ENCODE measurements at regions not wholly inside any gene's neighbourhood (a gene's known extent, or its start where the extent isn't known, plus 50 kb on each side); places are given as distances from the start of the nearest gene placed in this dataset.
"Not testable (repeated sequence)": the region's sequence is repeated elsewhere in the genome, so short reads cannot be mapped to it uniquely, and the experiment has no call there.

GRCh38 chr9:86515221-86515620, 161.0 kb upstream of the TUT7 start:
- DNase-seq = no peak

GRCh38 chr9:86513429-86513828, 159.2 kb upstream of the TUT7 start:
- no peak for DNase-seq

- no peak for DNase-seq
Observed at GRCh38 chr9:86512929-86513328, 158.7 kb upstream of the TUT7 start.

- no peak for DNase-seq
Observed at GRCh38 chr9:86511614-86512360, 157.6 kb upstream of the TUT7 start.

GRCh38 chr9:86508208-86508903, 154.1 kb upstream of the TUT7 start:
- no peak for DNase-seq

- no peak for DNase-seq
Observed at GRCh38 chr9:86507212-86507630, 153.0 kb upstream of the TUT7 start.

GRCh38 chr9:86503942-86504341, 149.7 kb upstream of the TUT7 start:
- DNase-seq = no peak

GRCh38 chr9:86503314-86503713, 149.1 kb upstream of the TUT7 start:
- no peak for DNase-seq

- no peak for DNase-seq
Observed at GRCh38 chr9:86500667-86501435, 146.6 kb upstream of the TUT7 start.

GRCh38 chr9:86500031-86500430, 145.8 kb upstream of the TUT7 start:
- no peak for DNase-seq

- no peak for DNase-seq
Observed at GRCh38 chr9:86494644-86495111, 140.5 kb upstream of the TUT7 start.

GRCh38 chr9:86491468-86492266, 137.5 kb upstream of the TUT7 start:
- DNase-seq = no peak

- no peak for DNase-seq
Observed at GRCh38 chr9:86488794-86489193, 134.6 kb upstream of the TUT7 start.

GRCh38 chr9:86488345-86488744, 134.1 kb upstream of the TUT7 start:
- DNase-seq = no peak

GRCh38 chr9:86487838-86488233, 133.6 kb upstream of the TUT7 start:
- DNase-seq = no peak

GRCh38 chr9:86486891-86487837, 133.0 kb upstream of the TUT7 start:
- peak in 1 of 5 experiments; percentile 13 for DNase-seq

- peak in 1 of 5 experiments; percentile 67 for DNase-seq
Observed at GRCh38 chr9:86485359-86485758, 131.1 kb upstream of the TUT7 start.

GRCh38 chr9:86483496-86483895, 129.3 kb upstream of the TUT7 start:
- DNase-seq = no peak

- DNase-seq = no peak
Observed at GRCh38 chr9:86481466-86481865, 127.3 kb upstream of the TUT7 start.

- not testable (repeated sequence) for DNase-seq
Observed at GRCh38 chr9:86475255-86475654, 121.0 kb upstream of the TUT7 start.

GRCh38 chr9:86471171-86471815, 117.1 kb upstream of the TUT7 start:
- DNase-seq = no peak

All from T-helper 2 cell (primary cell).